ENCODE measurements at regions not wholly inside any gene's neighbourhood (a gene's known extent, or its start where the extent isn't known, plus 50 kb on each side); places are given as distances from the start of the nearest gene placed in this dataset.

GRCh38 chr2:176535467-176536113 is 266.3 kb downstream of the MTX2 start:
- H3K4me3 ChIP-seq: no peak overlapping the region
- intact Hi-C loops (cut with DNase I; ENCODE audit: low total_unique reads): no loop called here
- WGBS, 2 donors: 64 to 66% methylated on average over 5 of the region's 5 CpGs
- DNase-seq: no peak
- no peaks in the 10 kb centered on the region for H3K4me1 ChIP-seq
- H3K27me3 ChIP-seq: no peaks in the 10 kb centered on the region
- no peaks in the 10 kb centered on the region for H3K36me3 ChIP-seq (ENCODE audit: low read depth, missing control alignments)
- TF ChIP-seq POLR2A (IDR thresholded peaks at IDR 0.05): no peak
- H3K9me3 ChIP-seq: no peaks in the 10 kb centered on the region
- H3K27ac ChIP-seq: no peak overlapping the region

GRCh38 chr2:176536439-176537133 is 267.3 kb downstream of the MTX2 start:
- no peak overlapping the region for H3K27ac ChIP-seq
- no peak for DNase-seq
- intact Hi-C loops (cut with DNase I; ENCODE audit: low total_unique reads): no loop called here
- TF ChIP-seq CTCF (IDR thresholded peaks at IDR 0.05) (no peak), POLR2A (IDR thresholded peaks at IDR 0.05) (no peak)
- H3K4me3 ChIP-seq: no peak overlapping the region
- no peaks in the 10 kb centered on the region for H3K36me3 ChIP-seq (ENCODE audit: low read depth, missing control alignments)
- H3K4me1 ChIP-seq: no peaks in the 10 kb centered on the region
- 72 to 82% methylated on average over 3 of the region's 3 CpGs for WGBS, 2 donors
- H3K27me3 ChIP-seq: no peaks in the 10 kb centered on the region
- H3K9me3 ChIP-seq: no peaks in the 10 kb centered on the region

GRCh38 chr2:176537932-176538331 is 268.7 kb downstream of the MTX2 start:
- no peak for DNase-seq
- WGBS, 2 donors: 88 to 94% methylated on average over 3 of the region's 3 CpGs
- intact Hi-C loops (cut with DNase I; ENCODE audit: low total_unique reads): no loop called here
- no peaks in the 10 kb centered on the region for H3K36me3 ChIP-seq (ENCODE audit: low read depth, missing control alignments)
- no peak overlapping the region for H3K4me3 ChIP-seq
- no peaks in the 10 kb centered on the region for H3K9me3 ChIP-seq
- no peak for TF ChIP-seq POLR2A (IDR thresholded peaks at IDR 0.05)
- TF ChIP-seq CTCF (IDR thresholded peaks at IDR 0.05): no peak
- H3K4me1 ChIP-seq: no peaks in the 10 kb centered on the region
- no peaks in the 10 kb centered on the region for H3K27me3 ChIP-seq
- H3K27ac ChIP-seq: no peak overlapping the region

- intact Hi-C loops (cut with DNase I; ENCODE audit: low total_unique reads): no loop called here
- no peak for DNase-seq
- no peak overlapping the region for H3K27ac ChIP-seq
- no peaks in the 10 kb centered on the region for H3K27me3 ChIP-seq
- TF ChIP-seq CTCF (IDR thresholded peaks at IDR 0.05) (no peak), POLR2A (IDR thresholded peaks at IDR 0.05) (no peak)
- H3K4me3 ChIP-seq: no peak overlapping the region
- H3K9me3 ChIP-seq: no peaks in the 10 kb centered on the region
- no peaks in the 10 kb centered on the region for H3K36me3 ChIP-seq (ENCODE audit: low read depth, missing control alignments)
- WGBS, 2 donors: 93 to 100% methylated on average over 1 of the region's 1 CpG
- H3K4me1 ChIP-seq: no peaks in the 10 kb centered on the region
Observed at GRCh38 chr2:176540995-176541394, 271.8 kb downstream of the MTX2 start.

GRCh38 chr2:176542476-176542875 is 273.2 kb downstream of the MTX2 start:
- TF ChIP-seq CTCF (IDR thresholded peaks at IDR 0.05) (no peak), POLR2A (IDR thresholded peaks at IDR 0.05) (no peak)
- Histone ChIP-seq H3K4me1 (no peaks in the 10 kb centered on the region), H3K36me3 (ENCODE audit: low read depth, missing control alignments) (no peaks in the 10 kb centered on the region), H3K27ac (no peak overlapping the region), H3K27me3 (no peaks in the 10 kb centered on the region), H3K9me3 (no peaks in the 10 kb centered on the region), H3K4me3 (no peak overlapping the region)
- intact Hi-C loops (cut with DNase I; ENCODE audit: low total_unique reads): no loop called here
- 70 to 76% methylated on average over 1 of the region's 1 CpG for WGBS, 2 donors
- DNase-seq: no peak
